Kidney capillary endothelial cell (primary cell): ENCODE measurements at regions not wholly inside any gene's neighbourhood (a gene's known extent, or its start where the extent isn't known, plus 50 kb on each side); places are given as distances from the start of the nearest gene placed in this dataset.
"Not testable (repeated sequence)": the region's sequence is repeated elsewhere in the genome, so short reads cannot be mapped to it uniquely, and the experiment has no call there.

Experiments
- DNase-seq: peaks from one replicate; pipeline ENCODE4 v3.0.0-alpha.2; 2018; ENCODE audit warnings: low spot score

GRCh38 chr9:67635067-67635466 is 223.7 kb upstream of the ANKRD20A1 start:
- not testable (repeated sequence) for DNase-seq

- not testable (repeated sequence) for DNase-seq
Measured at GRCh38 chr9:67611900-67612299, 246.8 kb upstream of the ANKRD20A1 start.

GRCh38 chr9:67609872-67610271 is 248.9 kb upstream of the ANKRD20A1 start:
- not testable (repeated sequence) for DNase-seq

- not testable (repeated sequence) for DNase-seq
Measured at GRCh38 chr9:67609435-67609834, 249.3 kb upstream of the ANKRD20A1 start.

GRCh38 chr9:67605113-67605512 is 253.6 kb upstream of the ANKRD20A1 start:
- not testable (repeated sequence) for DNase-seq

- not testable (repeated sequence) for DNase-seq
Measured at GRCh38 chr9:67603609-67604008, 255.1 kb upstream of the ANKRD20A1 start.

GRCh38 chr9:67592424-67592823 is 266.3 kb upstream of the ANKRD20A1 start:
- not testable (repeated sequence) for DNase-seq

- DNase-seq: not testable (repeated sequence)
Measured at GRCh38 chr9:67555874-67556273, 302.9 kb upstream of the ANKRD20A1 start.

- DNase-seq: not testable (repeated sequence)
Measured at GRCh38 chr9:67550044-67550443, 308.7 kb upstream of the ANKRD20A1 start.

- not testable (repeated sequence) for DNase-seq
Measured at GRCh38 chr9:67529834-67530233, 328.9 kb upstream of the ANKRD20A1 start.

- DNase-seq: not testable (repeated sequence)
Measured at GRCh38 chr9:67516938-67517337, 341.8 kb upstream of the ANKRD20A1 start.

GRCh38 chr9:67514587-67514986 is 344.1 kb upstream of the ANKRD20A1 start:
- DNase-seq: not testable (repeated sequence)

GRCh38 chr9:67503728-67504369 is 354.9 kb upstream of the ANKRD20A1 start:
- DNase-seq: not testable (repeated sequence)

- DNase-seq: not testable (repeated sequence)
Measured at GRCh38 chr9:67492028-67492427, 366.7 kb upstream of the ANKRD20A1 start.

- DNase-seq: not testable (repeated sequence)
Measured at GRCh38 chr9:67477465-67477864, 381.3 kb upstream of the ANKRD20A1 start.

GRCh38 chr9:67470739-67471138 is 388.0 kb upstream of the ANKRD20A1 start:
- not testable (repeated sequence) for DNase-seq

- DNase-seq: not testable (repeated sequence)
Measured at GRCh38 chr9:67468326-67468725, 390.4 kb upstream of the ANKRD20A1 start.

- not testable (repeated sequence) for DNase-seq
Measured at GRCh38 chr9:67461796-67462757, 396.7 kb upstream of the ANKRD20A1 start.

GRCh38 chr9:67452941-67453340 is 405.8 kb upstream of the ANKRD20A1 start:
- not testable (repeated sequence) for DNase-seq

- DNase-seq: not testable (repeated sequence)
Measured at GRCh38 chr9:67442313-67442712, 416.4 kb upstream of the ANKRD20A1 start.

GRCh38 chr9:67437011-67437410 is 421.7 kb upstream of the ANKRD20A1 start:
- DNase-seq: not testable (repeated sequence)

- DNase-seq: not testable (repeated sequence)
Measured at GRCh38 chr9:67424881-67425280, 432.5 kb upstream of the SPATA31A3 start.
